Caco-2 (cell line): ENCODE measurements at regions not wholly inside any gene's neighbourhood (a gene's known extent, or its start where the extent isn't known, plus 50 kb on each side); places are given as distances from the start of the nearest gene placed in this dataset.

Experiments used
- BruUV-seq: library from RNA; stranded (reverse); fragments of 400-500 nt; replicated peaks from 2 replicates; lab custom pipeline; 2021; lab: Mats Ljungman, UMichigan
- CTCF ChIA-PET: fragments of 300-600 bp; sonication (Branson Sonifier 250); formaldehyde crosslinking; loops from one replicate; lab custom pipeline; 2022; ENCODE audit warnings: antibody characterized with exemption; lab: Charles Lee
- POLR2A ChIA-PET: fragments of 300-600 bp; sonication (Branson Sonifier 250); formaldehyde crosslinking; loops from one replicate; lab custom pipeline; 2022; ENCODE audit warnings: antibody characterized with exemption; lab: Charles Lee
- DNase-seq, 2 experiments: peaks; one replicate each; pipeline versions ENCODE4 v3.0.0 to v3.0.0-alpha.2; 2020 to 2022
- H3K27me3 ChIP-seq: replicated peaks from 2 replicates; pipeline ENCODE4 v1.6.0; 2011; ENCODE audit warnings: low read length; ENCODE audit not compliant: control insufficient read depth, insufficient read depth
- H3K36me3 ChIP-seq: 2 replicates; pipeline ENCODE4 v1.5.1; 2011; ENCODE audit warnings: low read length; ENCODE audit not compliant: control insufficient read depth, insufficient read depth
- H3K4me1 ChIP-seq: fragments of 250-450 bp; sonication (Bioruptor Pico); 2 replicates; pipeline ENCODE4 v1.5.1; 2020; ENCODE audit warnings: mild to moderate bottlenecking
- H3K4me3 ChIP-seq: 2 replicates; pipeline ENCODE4 v1.5.1; 2011; ENCODE audit warnings: low read depth, mild to moderate bottlenecking, control low read depth, low read length
- H3K9me3 ChIP-seq: fragments of 250-450 bp; sonication (Bioruptor Pico); 2 replicates; pipeline ENCODE4 v1.5.1; 2020; ENCODE audit warnings: mild to moderate bottlenecking, moderate library complexity
- H3K27ac Mint-ChIP-seq: one replicate; pipeline ENCODE4 v1.8.0; 2022; ENCODE audit warnings: mixed read lengths; ENCODE audit not compliant: unreplicated experiment
- H3K27me3 Mint-ChIP-seq: one replicate; pipeline ENCODE4 v1.8.0; 2022; ENCODE audit warnings: mixed read lengths; ENCODE audit not compliant: insufficient read depth, unreplicated experiment
- H3K36me3 Mint-ChIP-seq: one replicate; pipeline ENCODE4 v1.8.0; 2022; ENCODE audit warnings: mild to moderate bottlenecking, mixed read lengths; ENCODE audit not compliant: insufficient read depth, unreplicated experiment
- H3K4me1 Mint-ChIP-seq: one replicate; pipeline ENCODE4 v1.8.0; 2022; ENCODE audit warnings: low read depth, mixed read lengths; ENCODE audit not compliant: unreplicated experiment
- H3K4me3 Mint-ChIP-seq: one replicate; pipeline ENCODE4 v1.8.0; 2022; ENCODE audit warnings: mild to moderate bottlenecking, moderate library complexity, mixed read lengths; ENCODE audit not compliant: unreplicated experiment
- H3K9me3 Mint-ChIP-seq: one replicate; pipeline ENCODE4 v1.8.0; 2022; ENCODE audit warnings: mixed read lengths; ENCODE audit not compliant: unreplicated experiment
- intact Hi-C: fragments of 100-400 bp; cut with micrococcal nuclease; formaldehyde crosslinking; loops from one replicate; pipeline ENCODE4 v1.10.0; 2022; ENCODE audit not compliant: unreplicated experiment
- TF ChIP-seq, protein P1 (sequence below), 2 experiments: fragments of 200-600 bp in 1 of 2; IDR thresholded peaks; 1 replicate in 1 of 2; 2 replicates in 1 of 2; pipeline versions ENCODE4 v1.5.1 to v1.8.0; 2011 to 2022; ENCODE audit warnings: antibody characterized with exemption in 1 of 2, control low read depth in 1 of 2, inconsistent platforms in 1 of 2, low read depth in 1 of 2, low read length in 1 of 2, mild to moderate bottlenecking in 1 of 2, moderate library complexity in 1 of 2; ENCODE audit not compliant: insufficient read depth in 1 of 2, severe bottlenecking in 1 of 2, unreplicated experiment in 1 of 2

DNA sequence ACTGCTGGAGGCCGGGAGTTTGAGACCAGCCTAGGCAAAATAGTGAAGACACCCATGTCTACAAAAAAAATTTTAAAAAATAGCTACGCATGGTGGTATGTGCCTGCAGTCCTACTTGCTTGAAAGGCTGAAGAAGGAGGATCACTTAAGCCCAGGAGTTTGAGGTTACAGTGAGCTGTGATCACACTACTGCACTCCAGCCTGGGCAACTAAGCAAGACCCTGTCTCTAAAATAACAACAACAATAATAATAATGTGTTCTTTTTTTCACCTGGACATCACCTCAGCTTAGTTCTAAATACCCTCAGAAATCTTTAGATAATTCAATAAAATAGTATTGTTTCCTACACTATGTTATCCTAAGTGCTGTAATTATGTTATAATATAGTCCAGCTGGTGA, 397.1 kb upstream of the ZNF804A start:
- Mint-ChIP-seq H3K27me3 (no peaks in the 10 kb centered on the region), H3K36me3 (no peaks in the 10 kb centered on the region), H3K4me1 (no peaks in the 10 kb centered on the region), H3K27ac (no peak overlapping the region), H3K9me3 (no peaks in the 10 kb centered on the region), H3K4me3 (no peak overlapping the region)
- H3K9me3 ChIP-seq = no peaks in the 10 kb centered on the region
- no TSS peak for BruUV-seq
- no peaks in the 10 kb centered on the region for H3K4me1 ChIP-seq
- no peaks in the 10 kb centered on the region for H3K27me3 ChIP-seq
- intact Hi-C loops = no loop called here
- no peak for DNase-seq
- H3K36me3 ChIP-seq = no peaks in the 10 kb centered on the region
- TF ChIP-seq, protein P1, sequence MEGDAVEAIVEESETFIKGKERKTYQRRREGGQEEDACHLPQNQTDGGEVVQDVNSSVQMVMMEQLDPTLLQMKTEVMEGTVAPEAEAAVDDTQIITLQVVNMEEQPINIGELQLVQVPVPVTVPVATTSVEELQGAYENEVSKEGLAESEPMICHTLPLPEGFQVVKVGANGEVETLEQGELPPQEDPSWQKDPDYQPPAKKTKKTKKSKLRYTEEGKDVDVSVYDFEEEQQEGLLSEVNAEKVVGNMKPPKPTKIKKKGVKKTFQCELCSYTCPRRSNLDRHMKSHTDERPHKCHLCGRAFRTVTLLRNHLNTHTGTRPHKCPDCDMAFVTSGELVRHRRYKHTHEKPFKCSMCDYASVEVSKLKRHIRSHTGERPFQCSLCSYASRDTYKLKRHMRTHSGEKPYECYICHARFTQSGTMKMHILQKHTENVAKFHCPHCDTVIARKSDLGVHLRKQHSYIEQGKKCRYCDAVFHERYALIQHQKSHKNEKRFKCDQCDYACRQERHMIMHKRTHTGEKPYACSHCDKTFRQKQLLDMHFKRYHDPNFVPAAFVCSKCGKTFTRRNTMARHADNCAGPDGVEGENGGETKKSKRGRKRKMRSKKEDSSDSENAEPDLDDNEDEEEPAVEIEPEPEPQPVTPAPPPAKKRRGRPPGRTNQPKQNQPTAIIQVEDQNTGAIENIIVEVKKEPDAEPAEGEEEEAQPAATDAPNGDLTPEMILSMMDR (IDR thresholded peaks at IDR 0.05; ENCODE audit: insufficient read depth in 1 of 2, low read depth in 1 of 2, low read length in 1 of 2, severe bottlenecking in 1 of 2, unreplicated experiment in 1 of 2) = no peak
- POLR2A ChIA-PET = no interaction called here
- H3K4me3 ChIP-seq = no peak overlapping the region
- CTCF ChIA-PET = no interaction called here

DNA sequence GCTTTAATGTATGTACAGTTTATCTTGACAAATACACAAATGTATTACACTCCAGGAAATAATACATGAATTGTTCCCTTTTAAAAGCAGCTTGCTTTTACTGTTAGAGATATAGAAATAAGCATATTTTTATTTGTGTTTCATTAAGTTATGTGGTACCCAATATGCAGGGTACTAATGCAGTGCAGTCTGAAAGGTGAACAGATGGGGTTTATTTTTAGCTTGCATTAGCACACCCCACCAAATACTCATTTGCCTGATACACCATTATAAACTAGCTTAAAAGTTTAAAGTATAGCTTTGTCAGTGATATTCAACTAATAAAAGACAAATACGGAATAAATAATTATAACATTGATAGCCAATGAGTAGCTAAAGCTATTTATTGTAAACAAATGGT, 394.7 kb upstream of the ZNF804A start:
- intact Hi-C loops = no loop called here
- CTCF ChIA-PET = no interaction called here
- H3K4me1 Mint-ChIP-seq = no peaks in the 10 kb centered on the region

DNA sequence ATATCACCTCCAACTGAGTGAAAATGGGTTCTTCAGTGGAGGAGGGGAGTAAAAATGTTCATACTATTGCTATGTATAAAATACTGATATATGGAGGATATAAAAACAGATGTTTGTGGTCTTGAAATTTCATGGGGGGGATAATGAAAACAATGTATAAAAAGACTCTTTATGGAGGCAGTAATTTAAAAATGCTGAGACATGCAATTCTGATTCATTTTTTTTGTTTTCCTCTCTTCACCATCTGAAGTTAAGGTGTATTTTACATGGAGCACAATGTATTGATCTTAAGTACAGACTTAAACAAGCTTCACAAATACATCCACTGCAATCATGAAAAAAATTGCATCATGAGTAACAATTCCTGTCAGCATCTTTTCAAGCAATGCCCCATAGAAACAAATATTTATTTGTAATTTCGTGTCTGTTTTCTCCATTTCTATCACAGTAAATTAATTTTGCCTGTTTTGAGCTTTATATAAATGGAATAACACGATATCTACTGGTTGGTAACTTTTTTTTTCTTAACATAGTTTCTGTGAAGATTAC, 393.2 kb upstream of the ZNF804A start:
- Histone ChIP-seq H3K4me3 (no peak overlapping the region), H3K4me1 (no peaks in the 10 kb centered on the region), H3K27me3 (no peaks in the 10 kb centered on the region), H3K36me3 (no peaks in the 10 kb centered on the region), H3K9me3 (no peaks in the 10 kb centered on the region)
- TF ChIP-seq, protein P1 (IDR thresholded peaks at IDR 0.05; ENCODE audit: insufficient read depth in 1 of 2, low read depth in 1 of 2, low read length in 1 of 2, severe bottlenecking in 1 of 2, unreplicated experiment in 1 of 2) = no peak
- ChIA-PET CTCF (no interaction called here), POLR2A (no interaction called here)
- no peaks in the 10 kb centered on the region for H3K27me3 Mint-ChIP-seq
- no peak for DNase-seq
- no peak overlapping the region for H3K4me3 Mint-ChIP-seq
- no TSS peak for BruUV-seq
- H3K27ac Mint-ChIP-seq = no peak overlapping the region
- intact Hi-C loops = no loop called here
- H3K4me1 Mint-ChIP-seq = no peaks in the 10 kb centered on the region
- H3K9me3 Mint-ChIP-seq = no peaks in the 10 kb centered on the region
- H3K36me3 Mint-ChIP-seq = no peaks in the 10 kb centered on the region

More for the DNA sequence above, 394.7 kb upstream of the ZNF804A start:
- no peak for DNase-seq
- Mint-ChIP-seq H3K4me3 (no peak overlapping the region), H3K27ac (no peak overlapping the region), H3K27me3 (no peaks in the 10 kb centered on the region), H3K36me3 (no peaks in the 10 kb centered on the region), H3K9me3 (no peaks in the 10 kb centered on the region)
- H3K36me3 ChIP-seq = no peaks in the 10 kb centered on the region
- BruUV-seq = no TSS peak
- no peak overlapping the region for H3K4me3 ChIP-seq
- TF ChIP-seq, protein P1 (IDR thresholded peaks at IDR 0.05; ENCODE audit: insufficient read depth in 1 of 2, low read depth in 1 of 2, low read length in 1 of 2, severe bottlenecking in 1 of 2, unreplicated experiment in 1 of 2) = no peak
- no peaks in the 10 kb centered on the region for H3K9me3 ChIP-seq
- no peaks in the 10 kb centered on the region for H3K4me1 ChIP-seq
- H3K27me3 ChIP-seq = no peaks in the 10 kb centered on the region
- POLR2A ChIA-PET = no interaction called here
